ENCODE measurements at regions not wholly inside any gene's neighbourhood (a gene's known extent, or its start where the extent isn't known, plus 50 kb on each side); places are given as distances from the start of the nearest gene placed in this dataset.
"Not testable (repeated sequence)": the region's sequence is repeated elsewhere in the genome, so short reads cannot be mapped to it uniquely, and the experiment has no call there.

- no peak for DNase-seq
Measured at GRCh38 chr6:168192195-168192900, 113.3 kb upstream of the FRMD1 start.

GRCh38 chr6:168190646-168191443 is 111.8 kb upstream of the FRMD1 start:
- no peak for DNase-seq

GRCh38 chr6:168190014-168190405 is 111.0 kb upstream of the FRMD1 start:
- no peak for DNase-seq

- no peak for DNase-seq
Measured at GRCh38 chr6:168189200-168190013, 110.4 kb upstream of the FRMD1 start.

GRCh38 chr6:168188369-168189199 is 109.6 kb upstream of the FRMD1 start:
- DNase-seq, result no peak

GRCh38 chr6:168186438-168186837 is 107.4 kb upstream of the FRMD1 start:
- no peak for DNase-seq

GRCh38 chr6:168186018-168186417 is 107.0 kb upstream of the FRMD1 start:
- DNase-seq, result not testable (repeated sequence)

GRCh38 chr6:168184701-168185100 is 105.7 kb upstream of the FRMD1 start:
- DNase-seq, result no peak

GRCh38 chr6:168183613-168183970 is 104.6 kb upstream of the FRMD1 start:
- no peak for DNase-seq

GRCh38 chr6:168182908-168183612 is 104.0 kb upstream of the FRMD1 start:
- no peak for DNase-seq

- no peak for DNase-seq
Measured at GRCh38 chr6:168182366-168182765, 103.4 kb upstream of the FRMD1 start.

GRCh38 chr6:168181876-168182275 is 102.9 kb upstream of the FRMD1 start:
- no peak for DNase-seq

- no peak for DNase-seq
Measured at GRCh38 chr6:168181316-168181715, 102.3 kb upstream of the FRMD1 start.

- DNase-seq, result no peak
Measured at GRCh38 chr6:168180548-168181011, 101.6 kb upstream of the FRMD1 start.

- DNase-seq, result no peak
Measured at GRCh38 chr6:168179702-168180382, 100.8 kb upstream of the FRMD1 start.

GRCh38 chr6:168179133-168179532 is 100.1 kb upstream of the FRMD1 start:
- DNase-seq, result no peak

- DNase-seq, result no peak
Measured at GRCh38 chr6:168177103-168177891, 98.3 kb upstream of the FRMD1 start.

- DNase-seq, result no peak
Measured at GRCh38 chr6:168171673-168172353, 92.8 kb upstream of the FRMD1 start.

GRCh38 chr6:168170841-168171601 is 92.0 kb upstream of the FRMD1 start:
- no peak for DNase-seq
